HG03135 (cell line): ENCODE measurements at regions not wholly inside any gene's neighbourhood (a gene's known extent, or its start where the extent isn't known, plus 50 kb on each side); places are given as distances from the start of the nearest gene placed in this dataset.
"Not testable (repeated sequence)": the region's sequence is repeated elsewhere in the genome, so short reads cannot be mapped to it uniquely, and the experiment has no call there.

ENCODE experiments used
- ATAC-seq: cut with Tn5 transposase; IDR thresholded peaks from one replicate; pipeline ENCODE4 v1.9.1; 2021; ENCODE audit warnings: mild to moderate bottlenecking, moderate library complexity; ENCODE audit not compliant: unreplicated experiment

DNA sequence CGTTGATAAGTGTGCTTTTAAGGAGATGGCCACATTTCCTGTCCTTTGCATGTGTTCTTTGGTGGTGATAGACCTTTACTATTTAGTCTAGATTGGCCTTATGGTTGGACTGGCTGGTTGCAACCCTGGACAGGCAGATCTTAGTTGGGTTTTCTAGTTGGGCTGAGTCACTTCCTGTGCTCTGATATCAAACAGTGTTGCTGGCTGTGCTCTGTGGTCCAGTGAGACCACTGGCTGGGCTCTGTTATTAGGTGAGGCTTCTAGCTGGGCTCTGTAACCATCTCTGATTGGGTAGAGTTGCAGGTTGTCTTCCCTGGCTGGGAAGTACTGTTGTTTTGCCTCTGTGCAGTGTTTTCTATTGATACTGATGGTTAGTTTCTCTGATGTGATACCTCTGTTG, 432.5 kb downstream of the LRRC70 start:
- no peak for ATAC-seq

DNA sequence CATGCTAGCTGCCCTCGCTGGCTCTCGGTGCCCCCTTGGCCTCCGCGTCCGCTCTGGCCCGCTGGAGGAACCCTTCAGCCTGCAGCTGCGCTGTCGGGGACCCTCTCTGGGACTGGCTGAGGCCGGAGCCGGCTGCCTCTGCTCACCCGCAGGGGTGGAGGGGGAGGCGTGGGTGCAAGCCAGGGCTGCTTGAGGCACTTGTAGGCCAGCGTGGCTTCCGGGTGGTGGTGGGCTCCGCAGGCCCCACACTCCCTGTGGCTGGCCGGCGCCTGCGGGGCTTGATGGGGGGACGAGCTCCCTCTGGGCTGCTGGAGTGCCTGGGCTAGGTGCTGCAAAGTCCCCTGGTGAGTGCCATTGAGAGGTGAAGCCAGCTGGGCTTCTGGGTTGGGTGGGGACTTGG, 429.6 kb downstream of the LRRC70 start:
- no peak for ATAC-seq

DNA sequence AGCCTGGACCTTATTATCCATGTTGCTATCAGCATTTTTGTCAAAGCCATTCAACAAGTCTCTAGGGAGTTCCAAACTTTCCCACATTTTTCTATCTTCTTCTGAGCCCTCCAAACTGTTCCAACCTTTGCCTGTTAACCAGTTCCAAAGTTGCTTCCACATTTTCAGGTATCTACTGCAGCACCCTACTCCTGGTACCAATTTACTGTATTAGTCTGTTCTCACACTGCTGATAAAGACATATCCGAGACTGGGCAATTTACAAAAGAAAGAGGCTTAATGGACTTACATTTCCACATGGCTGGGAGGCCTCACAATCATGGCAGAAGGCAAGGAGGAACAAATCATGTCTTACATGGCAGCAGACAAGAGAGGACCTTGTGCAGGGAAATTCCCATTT, 416.2 kb downstream of the LRRC70 start:
- not testable (repeated sequence) for ATAC-seq

DNA sequence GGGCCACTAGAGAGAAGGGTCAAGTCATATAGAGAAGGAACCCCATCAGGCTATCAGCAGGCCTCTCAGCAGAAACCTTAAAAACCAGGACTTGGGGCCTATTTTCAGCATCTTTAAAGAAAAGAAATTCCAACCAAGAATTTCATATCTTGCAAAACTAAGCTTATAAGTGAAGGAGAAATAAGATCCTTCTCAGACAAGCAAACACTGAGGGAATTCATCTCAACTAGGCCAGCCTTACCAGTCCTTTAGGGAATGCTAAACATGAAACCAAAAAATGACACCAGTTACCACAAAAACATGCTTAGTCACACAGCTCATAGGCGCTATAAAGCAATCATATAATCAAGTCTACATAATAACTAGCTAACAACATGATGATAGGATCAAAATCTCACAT, 407.1 kb downstream of the LRRC70 start:
- no peak for ATAC-seq

DNA sequence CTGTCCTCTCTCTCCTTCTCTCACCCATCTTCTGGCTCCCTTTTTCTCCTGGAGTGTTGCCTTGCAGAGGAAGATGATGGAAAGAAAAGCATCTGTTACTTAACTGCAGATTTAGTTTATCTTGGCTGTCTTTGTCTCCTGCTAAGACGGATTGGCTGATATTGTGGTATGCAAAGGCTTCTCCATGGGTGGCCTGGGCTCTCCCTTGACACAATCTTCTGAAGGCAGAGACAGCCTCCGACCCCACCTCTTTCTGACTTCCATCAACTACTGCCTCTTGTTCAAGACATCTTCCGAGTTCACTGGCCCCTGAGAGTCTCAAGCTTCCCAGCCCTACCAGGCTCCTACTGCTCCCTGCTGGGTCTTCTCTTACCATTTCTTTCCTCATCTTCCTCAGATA, 403.7 kb downstream of the LRRC70 start:
- no peak for ATAC-seq

DNA sequence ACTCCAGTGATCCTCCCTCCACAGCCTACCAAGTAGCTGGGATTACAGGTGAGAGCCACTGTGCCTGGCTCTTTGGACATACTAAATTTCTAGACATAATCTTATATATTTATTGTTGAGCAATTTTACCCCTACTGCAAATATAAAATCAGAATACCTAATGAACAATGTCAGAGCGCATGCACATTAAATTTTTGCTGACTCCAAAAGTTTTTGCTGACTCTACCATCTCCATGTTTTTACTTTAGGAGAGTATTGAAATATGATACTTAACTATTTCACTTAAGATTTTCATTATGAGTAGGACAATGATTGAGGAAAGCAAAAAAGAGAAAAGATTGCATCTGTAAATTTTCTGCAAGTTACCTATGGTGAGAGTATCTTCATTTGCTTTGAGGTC, 402.3 kb downstream of the LRRC70 start:
- no peak for ATAC-seq

DNA sequence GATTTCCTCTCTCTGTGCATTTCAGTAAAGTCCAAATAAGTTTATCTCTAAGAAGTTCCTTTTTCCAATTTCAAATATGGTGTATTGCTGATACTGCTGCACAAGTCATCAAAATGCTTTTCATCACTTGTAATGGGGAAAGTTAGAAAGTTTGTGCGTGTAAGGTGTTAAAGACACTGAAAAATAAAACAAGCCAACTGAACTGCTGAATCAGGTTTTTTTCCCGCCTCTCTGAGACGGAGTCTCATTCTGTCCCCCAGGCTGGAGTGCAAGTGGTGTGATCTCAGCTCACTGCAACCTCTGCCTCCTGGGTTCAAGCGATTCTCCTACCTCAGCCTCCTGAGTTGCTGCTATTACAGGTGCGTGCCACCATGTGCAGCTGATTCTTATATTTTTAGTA, 400.9 kb downstream of the LRRC70 start:
- ATAC-seq: no peak

DNA sequence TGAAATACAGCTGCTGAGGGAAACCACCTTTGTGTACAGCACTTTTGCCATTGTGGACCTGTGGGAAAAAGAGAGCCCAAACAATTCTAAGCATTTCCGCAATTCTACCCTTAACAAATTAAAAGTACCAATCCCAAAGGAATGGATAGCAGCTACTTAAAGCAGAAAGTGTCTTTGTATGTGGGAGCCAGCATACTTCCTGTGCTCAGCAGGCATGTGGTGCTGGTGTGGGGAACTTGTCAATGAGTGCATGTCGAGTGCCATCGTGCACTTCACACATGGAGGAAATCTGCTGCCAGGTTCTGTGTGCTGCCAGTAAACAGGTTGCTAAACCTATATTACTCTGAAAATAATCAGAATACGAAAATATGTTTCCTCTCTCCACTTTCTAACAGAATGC, 399.0 kb downstream of the LRRC70 start:
- ATAC-seq: no peak

DNA sequence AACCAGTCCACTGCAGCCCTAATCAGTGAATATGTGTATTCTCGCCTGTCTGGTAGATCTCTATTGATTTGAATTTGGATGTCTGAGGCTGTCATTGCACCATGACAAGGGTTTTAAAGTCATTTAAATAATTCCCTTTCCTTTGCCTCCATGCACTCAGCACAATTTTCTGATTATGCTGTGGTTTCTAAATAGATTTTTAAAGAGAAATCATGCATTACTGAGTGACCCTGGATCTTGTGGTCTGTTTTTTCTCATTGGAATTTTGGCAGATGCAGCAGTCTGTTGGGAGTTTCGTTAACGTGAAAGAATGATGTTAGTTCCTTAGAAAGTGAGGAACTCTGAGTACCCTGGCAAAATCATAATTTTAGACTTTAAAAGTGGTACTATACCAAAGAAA, 396.0 kb downstream of the LRRC70 start:
- no peak for ATAC-seq

DNA sequence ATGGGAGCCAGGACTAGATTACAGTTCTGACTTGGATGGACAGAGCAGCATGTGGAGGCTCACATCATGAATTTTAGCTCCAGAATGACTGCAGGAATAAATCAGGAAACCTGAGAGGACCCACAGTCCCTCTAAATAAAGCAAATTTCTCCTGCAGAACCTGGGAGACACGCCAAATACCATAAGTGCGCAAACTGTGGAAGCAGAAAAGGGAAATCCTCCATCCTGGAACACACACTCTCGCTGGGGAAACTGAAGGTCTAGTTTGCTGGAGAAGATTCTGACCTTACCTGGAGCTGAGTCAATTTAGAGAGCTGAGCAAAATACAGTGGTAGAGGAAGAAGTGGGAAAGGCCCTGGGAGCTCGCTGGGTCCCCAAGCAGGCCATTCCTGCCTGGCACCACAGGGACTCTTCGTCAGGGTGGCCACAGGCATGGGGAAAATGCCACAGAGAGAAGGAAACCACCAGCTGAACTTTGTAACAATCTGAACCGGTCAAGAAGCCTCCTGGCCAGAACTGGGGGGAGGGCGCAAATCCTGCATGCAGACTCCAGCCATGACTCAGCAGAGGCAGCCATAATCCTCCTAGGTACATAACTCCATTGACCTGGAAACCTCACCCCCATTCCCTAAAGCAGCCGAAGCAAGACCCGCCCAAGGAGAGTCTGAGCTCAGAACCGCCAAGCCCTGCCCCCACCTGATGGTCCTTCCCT, 390.9 kb downstream of the LRRC70 start:
- no peak for ATAC-seq

DNA sequence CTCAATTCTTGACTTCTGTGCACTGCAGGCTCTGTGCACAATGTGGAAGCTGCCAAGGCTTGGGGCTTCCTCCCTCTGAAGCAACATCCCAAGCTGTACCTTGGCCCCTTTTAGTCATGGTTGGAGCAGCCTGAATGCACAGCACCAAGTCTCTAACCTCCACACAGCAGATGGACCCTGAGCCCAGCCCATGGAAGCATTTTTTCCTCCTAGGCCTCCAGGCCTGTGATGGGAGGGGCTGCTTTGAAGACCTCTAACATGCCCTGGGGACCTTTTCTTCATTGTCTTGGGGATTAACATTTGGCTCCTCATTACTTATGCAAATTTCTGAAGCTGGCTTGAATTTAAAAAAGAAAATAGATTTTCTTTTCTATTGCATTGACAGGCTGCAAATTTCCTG, 385.8 kb downstream of the LRRC70 start:
- no peak for ATAC-seq

DNA sequence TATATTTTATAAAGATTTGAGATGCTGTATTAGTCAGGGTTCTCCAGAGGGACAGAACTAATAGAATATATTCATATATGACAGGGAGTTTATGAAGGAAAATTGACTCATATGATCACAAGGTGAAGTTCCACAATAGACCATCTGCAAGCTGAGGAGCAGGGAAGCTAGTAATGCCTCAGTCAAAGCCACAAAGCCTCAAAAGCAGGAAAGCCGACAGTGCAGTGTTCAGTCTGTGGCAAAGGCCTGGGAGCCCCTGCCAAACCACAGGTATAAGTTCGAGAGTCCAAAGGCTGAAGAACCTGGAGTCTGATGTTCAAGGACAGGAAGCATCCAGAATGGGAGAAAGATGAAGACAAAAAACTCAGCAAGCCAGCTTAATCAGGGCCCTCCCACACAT, 382.2 kb downstream of the LRRC70 start:
- no peak for ATAC-seq

DNA sequence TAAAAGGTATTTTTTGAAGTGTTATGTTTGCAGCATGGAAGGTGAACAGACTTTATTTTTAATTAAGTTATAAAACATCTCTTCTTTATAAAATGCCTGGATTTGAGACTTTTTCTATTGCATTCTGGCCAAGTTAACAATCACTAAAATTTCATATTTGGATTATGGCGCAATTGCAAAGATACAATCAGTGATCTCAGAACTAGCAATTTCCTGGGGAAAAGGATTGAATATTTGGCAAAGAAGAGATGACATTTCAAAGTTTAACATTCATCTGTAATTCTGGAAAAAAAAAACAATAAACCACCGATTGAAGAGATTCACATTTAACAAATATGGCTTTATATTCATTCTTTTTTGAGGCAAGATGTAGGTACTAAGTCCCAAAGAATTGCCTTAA, 378.0 kb downstream of the LRRC70 start:
- ATAC-seq: no peak

DNA sequence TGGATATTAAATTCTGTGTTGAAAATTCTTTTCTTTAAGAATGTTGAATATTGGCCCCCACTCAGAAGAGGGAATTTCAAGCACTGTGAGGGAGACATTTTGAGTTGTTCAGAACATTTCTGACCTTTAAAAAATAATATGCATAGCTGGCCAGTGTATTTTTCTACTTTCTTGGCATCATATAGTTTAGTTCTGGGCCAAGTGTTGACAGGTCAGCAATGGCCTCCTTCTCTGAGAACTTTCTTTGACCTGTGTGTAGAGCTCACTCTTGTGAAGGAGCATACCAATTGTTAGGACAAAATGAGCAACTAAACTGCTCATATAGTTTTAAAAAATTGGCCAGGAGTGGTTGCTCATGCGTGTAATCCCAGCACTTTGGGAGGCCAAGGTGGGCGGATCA, 376.0 kb downstream of the LRRC70 start:
- no peak for ATAC-seq

DNA sequence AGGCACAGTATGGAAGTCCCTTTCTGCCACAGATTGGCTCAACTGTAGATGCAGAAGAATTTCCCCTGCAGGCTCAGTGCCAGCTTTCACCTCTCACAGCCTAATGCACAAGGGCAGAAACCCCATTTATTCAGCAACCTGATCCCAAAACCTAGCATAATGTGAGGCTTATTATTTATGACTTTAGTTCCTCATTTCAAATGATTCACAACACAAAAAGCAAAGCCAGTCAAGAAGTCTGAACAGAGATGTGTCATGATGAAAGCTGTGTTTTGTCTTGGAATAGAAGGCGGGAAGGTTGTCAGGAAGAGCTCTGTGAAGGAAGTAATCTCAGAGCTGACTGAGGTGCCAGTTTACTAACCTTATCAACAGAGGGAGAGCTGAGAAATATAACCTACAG, 369.7 kb downstream of the LRRC70 start:
- no peak for ATAC-seq

DNA sequence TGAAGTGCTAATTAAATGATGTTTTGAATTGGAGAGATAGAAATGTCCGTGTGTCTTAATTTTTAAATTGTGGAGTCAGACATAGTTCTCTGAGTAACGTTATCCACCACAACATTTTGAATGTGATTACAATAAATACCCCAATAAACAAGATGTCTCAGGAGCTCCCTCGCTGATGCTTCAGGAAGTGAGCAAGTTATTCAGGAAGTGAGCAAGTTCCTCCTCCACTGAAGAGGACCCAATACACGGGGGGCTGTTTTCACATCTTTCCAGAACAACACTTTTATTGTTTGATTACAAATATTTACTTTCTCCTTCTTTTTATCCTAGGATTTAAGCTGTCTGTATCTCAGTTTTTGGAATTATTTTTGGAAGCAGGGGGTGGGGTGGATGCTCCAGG, 363.8 kb downstream of the LRRC70 start:
- no peak for ATAC-seq

DNA sequence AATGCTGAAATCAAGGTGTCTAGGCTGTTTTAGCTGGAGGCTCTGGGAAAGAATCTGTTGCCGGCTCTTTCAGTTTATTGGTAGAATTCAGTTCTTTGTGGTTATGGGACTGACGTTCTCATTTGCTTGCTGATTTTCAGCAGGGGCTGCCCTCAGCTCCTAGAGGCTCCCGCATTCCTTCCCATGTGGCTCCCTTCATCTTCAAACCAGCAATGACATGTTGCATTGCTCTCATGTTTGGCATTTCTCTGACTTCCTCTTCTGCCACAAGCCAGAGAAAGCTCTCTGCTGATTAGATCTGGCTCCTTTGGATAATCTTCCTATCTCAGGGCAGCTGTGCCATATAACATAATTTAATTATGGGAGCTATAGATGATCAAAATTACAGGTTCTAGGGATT, 360.3 kb downstream of the LRRC70 start:
- no peak for ATAC-seq

DNA sequence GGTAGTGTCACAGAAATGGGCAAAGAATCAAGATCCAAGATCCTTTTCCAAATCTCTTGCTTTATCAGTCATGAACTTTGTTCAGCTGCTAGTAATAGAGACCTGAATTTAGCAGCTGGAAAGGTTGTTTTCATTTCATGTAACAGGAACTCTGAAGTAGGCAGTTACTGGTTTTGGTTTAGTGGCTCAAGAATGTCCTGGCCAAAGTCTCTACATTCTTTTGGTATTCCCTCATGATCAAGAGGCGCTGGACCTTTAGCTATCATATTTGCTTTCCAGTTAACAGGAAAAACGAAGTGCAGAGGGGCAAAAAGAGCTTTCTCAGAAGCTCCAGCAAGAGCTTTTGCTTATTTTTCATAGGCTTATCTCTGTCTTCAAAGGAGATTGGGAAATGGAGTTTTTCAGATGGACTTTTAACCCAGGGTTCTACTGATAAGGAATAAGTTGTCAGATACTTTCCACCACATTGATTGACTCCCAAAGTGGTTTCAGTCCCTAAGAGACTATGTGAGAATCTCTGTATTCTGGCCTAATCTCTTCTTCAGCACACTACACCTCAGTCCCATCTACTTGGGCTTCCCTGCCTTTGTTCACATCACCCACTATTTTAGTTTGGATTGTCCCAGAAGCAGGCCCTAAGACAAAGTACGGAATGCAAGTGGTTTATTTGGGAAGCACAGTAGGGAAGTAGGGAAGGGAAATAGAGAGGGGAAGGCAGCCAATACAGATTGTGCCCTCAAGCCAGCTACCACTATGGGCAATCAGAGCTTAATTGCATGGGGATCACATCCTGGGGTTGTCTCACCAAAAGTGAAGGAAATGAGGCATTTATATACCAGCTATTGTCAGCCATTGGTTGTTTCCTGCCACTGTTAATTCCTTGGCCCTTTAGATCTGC, 359.3 kb downstream of the LRRC70 start:
- ATAC-seq: no peak

DNA sequence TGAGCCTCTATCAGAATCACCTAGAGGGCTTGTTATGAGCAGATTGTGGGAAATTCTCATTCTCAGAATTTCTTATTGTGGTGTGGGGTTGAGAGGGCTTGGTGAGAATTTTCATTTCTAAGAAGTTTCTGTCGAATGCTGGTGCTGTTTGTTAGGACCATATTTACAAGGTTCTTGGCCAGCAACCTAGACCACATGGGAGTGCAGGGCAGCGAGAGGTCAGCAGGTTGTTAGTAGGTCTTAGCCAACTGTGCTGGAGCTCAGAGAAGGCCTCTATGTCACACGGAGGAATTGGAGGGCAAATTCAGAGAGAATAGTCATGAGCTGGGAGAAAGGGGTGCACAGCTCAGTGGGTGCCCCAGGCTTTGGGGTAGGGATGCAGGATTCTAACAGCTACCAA, 357.0 kb downstream of the LRRC70 start:
- no peak for ATAC-seq

DNA sequence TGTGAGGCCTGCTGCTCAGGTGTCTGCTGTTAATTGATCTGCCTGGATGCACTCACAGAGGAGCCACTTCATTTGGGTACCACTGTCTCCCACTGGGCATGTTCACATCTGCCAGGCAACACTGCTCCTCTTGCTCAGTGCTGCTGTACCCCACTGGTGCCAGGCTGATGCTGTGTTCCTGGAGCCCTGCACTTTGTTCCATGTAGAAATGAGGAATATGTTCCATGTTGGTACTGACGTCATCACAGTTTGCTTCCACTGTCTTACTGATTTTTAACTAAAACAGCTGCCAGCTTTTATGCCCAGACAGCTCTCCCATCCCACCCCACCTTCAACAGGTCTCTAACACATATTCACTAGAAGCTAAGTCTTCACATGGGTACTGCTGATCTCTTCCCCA, 355.7 kb downstream of the LRRC70 start:
- no peak for ATAC-seq

DNA sequence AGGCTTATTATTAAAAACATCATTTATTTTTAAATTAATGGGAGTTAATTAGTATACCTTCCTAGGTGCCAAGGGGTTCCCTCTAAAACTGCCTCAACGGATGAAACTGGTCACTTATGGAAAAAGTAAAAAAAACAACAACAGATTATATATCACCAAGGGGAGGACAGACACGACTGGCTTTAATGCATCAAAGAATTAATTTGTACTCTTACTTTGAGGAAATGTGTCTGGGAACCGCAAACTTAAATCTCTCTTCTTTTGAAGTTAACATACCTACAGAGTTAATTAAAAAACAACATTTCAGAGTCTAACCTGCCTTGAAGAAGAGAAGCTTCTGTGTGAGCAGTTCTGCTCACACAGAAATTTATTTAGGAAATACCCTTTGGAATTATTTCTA, 354.6 kb downstream of the LRRC70 start:
- ATAC-seq: no peak

DNA sequence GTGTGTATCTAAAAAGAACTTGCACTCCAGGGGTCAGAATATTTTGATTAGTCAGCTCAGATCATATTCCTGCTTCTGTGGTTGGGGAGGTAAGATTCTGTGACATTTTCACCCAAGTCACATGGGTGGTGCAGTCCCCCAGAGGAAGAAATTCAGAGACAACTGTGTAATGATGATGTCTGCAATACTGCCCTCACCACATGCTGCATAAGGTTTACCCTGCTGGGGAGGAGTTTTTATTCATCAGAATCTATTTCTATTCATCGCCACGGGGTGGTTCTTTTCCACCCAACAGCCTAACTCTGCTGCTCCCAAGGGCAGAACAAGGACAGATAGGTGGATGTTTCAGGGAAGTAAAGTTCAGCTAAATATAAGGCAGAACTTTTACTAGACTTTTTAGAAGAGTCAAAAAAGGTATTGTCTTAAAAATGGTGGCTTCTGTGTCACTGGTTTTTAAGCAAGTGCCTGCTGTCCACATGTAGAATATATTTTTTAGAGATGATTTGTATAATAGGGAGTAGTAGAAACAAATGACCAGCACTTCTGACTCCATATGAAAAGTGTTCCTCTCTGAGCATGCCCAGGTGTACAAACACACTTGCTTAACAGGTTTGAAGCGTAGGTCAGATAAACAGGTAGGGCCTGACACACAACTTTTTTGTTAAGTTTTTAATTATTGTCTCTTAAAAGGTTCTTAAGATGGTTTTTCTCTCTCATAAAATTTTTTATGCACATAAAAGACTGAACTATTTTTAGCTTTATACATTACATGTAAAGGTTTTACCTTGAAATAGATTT, 352.7 kb downstream of the LRRC70 start:
- no peak for ATAC-seq
